ENCODE measurements at regions not wholly inside any gene's neighbourhood (a gene's known extent, or its start where the extent isn't known, plus 50 kb on each side); places are given as distances from the start of the nearest gene placed in this dataset.

- DNase-seq (ENCODE audit: low read depth), result no peak
Measured at GRCh38 chr4:187178587-187178986, 454.9 kb upstream of the FAT1 start.

- DNase-seq (ENCODE audit: low read depth), result no peak
Measured at GRCh38 chr4:187179086-187180058, 455.7 kb upstream of the FAT1 start.

GRCh38 chr4:187181054-187181453 lies 457.4 kb upstream of the FAT1 start:
- no peak for DNase-seq (ENCODE audit: low read depth)

- peak; percentile 7 for DNase-seq (ENCODE audit: low read depth)
Measured at GRCh38 chr4:187183346-187183745, 459.7 kb upstream of the FAT1 start.

- no peak for DNase-seq (ENCODE audit: low read depth)
Measured at GRCh38 chr4:187183826-187184225, 460.2 kb upstream of the FAT1 start.

- no peak for DNase-seq (ENCODE audit: low read depth)
Measured at GRCh38 chr4:187184508-187184907, 460.9 kb upstream of the FAT1 start.

- no peak for DNase-seq (ENCODE audit: low read depth)
Measured at GRCh38 chr4:187188118-187188517, 464.5 kb upstream of the FAT1 start.

- DNase-seq (ENCODE audit: low read depth), result no peak
Measured at GRCh38 chr4:187188741-187189140, 465.1 kb upstream of the FAT1 start.

GRCh38 chr4:187190390-187190789 lies 466.7 kb upstream of the FAT1 start:
- no peak for DNase-seq (ENCODE audit: low read depth)

GRCh38 chr4:187191676-187192075 lies 468.0 kb upstream of the FAT1 start:
- no peak for DNase-seq (ENCODE audit: low read depth)

- DNase-seq (ENCODE audit: low read depth), result no peak
Measured at GRCh38 chr4:187192266-187192665, 468.6 kb upstream of the FAT1 start.

GRCh38 chr4:187193141-187193540 lies 469.5 kb upstream of the FAT1 start:
- DNase-seq (ENCODE audit: low read depth), result no peak

- no peak for DNase-seq (ENCODE audit: low read depth)
Measured at GRCh38 chr4:187204389-187204918, 480.8 kb upstream of the FAT1 start.

GRCh38 chr4:187207931-187208330 lies 484.3 kb upstream of the FAT1 start:
- DNase-seq (ENCODE audit: low read depth), result no peak

GRCh38 chr4:187208651-187209050 lies 485.0 kb upstream of the FAT1 start:
- no peak for DNase-seq (ENCODE audit: low read depth)

- DNase-seq (ENCODE audit: low read depth), result peak; percentile 25
Measured at GRCh38 chr4:187209921-187210613, 486.4 kb upstream of the FAT1 start.

- DNase-seq (ENCODE audit: low read depth), result no peak
Measured at GRCh38 chr4:187212446-187213080, 488.9 kb upstream of the FAT1 start.

- no peak for DNase-seq (ENCODE audit: low read depth)
Measured at GRCh38 chr4:187215438-187215837, 491.8 kb upstream of the FAT1 start.

GRCh38 chr4:187218705-187219245 lies 495.1 kb upstream of the FAT1 start:
- no peak for DNase-seq (ENCODE audit: low read depth)

- DNase-seq (ENCODE audit: low read depth), result no peak
Measured at GRCh38 chr4:187224560-187224959, 500.9 kb upstream of the FAT1 start.

GRCh38 chr4:187227907-187228704 lies 504.4 kb upstream of the FAT1 start:
- DNase-seq (ENCODE audit: low read depth), result no peak

Data from HT1080 (cell line).